GM12878 (cell line): ENCODE measurements at regions not wholly inside any gene's neighbourhood (a gene's known extent, or its start where the extent isn't known, plus 50 kb on each side); places are given as distances from the start of the nearest gene placed in this dataset.

Source experiments
- CEBPB ChIP-seq, 2 experiments: fragments of 150-350 bp in 1 of 2; IDR thresholded peaks; 2 replicates each; pipeline ENCODE4 v1.6.1; 2012 to 2014; ENCODE audit warnings: low read depth in 2 of 2, low read length in 2 of 2, borderline replicate concordance in 1 of 2, inconsistent platforms in 1 of 2
- CTCF ChIP-seq, 3 experiments: IDR thresholded peaks in 2 of 3; conservative IDR thresholded peaks in 1 of 3; 2 replicates each; pipeline ENCODE4 v1.5.1; 2011; ENCODE audit warnings: low read depth in 3 of 3, low read length in 3 of 3, mild to moderate bottlenecking in 3 of 3, control low read depth in 2 of 3, moderate library complexity in 2 of 3, inconsistent platforms in 1 of 3, mixed read lengths in 1 of 3; ENCODE audit not compliant: control insufficient read depth in 2 of 3, insufficient read depth in 1 of 3; ENCODE audit errors: extremely low read depth in 1 of 3
- GABPA ChIP-seq: IDR thresholded peaks from 2 replicates; pipeline ENCODE4 v1.6.1; 2014; ENCODE audit warnings: antibody characterized with exemption, low read depth, mild to moderate bottlenecking, inconsistent platforms
- NFIC ChIP-seq: IDR thresholded peaks from 2 replicates; pipeline ENCODE4 v1.6.1; 2012; ENCODE audit warnings: low read depth, mild to moderate bottlenecking, inconsistent platforms, low read length, moderate library complexity
- POLR2A ChIP-seq: IDR thresholded peaks from 2 replicates; pipeline ENCODE4 v1.6.1; 2011; ENCODE audit warnings: low read depth, mild to moderate bottlenecking, low read length
- POLR2AphosphoS5 ChIP-seq: IDR thresholded peaks from 2 replicates; pipeline ENCODE4 v1.6.1; 2011; ENCODE audit warnings: mild to moderate bottlenecking, low read length, inconsistent platforms

- TF ChIP-seq POLR2AphosphoS5 (no peak), CEBPB (IDR thresholded peaks at IDR 0.05; ENCODE audit: borderline replicate concordance in 1 of 2, low read depth in 2 of 2, low read length in 2 of 2) (no peak), POLR2A (no peak), GABPA (no peak), CTCF (IDR thresholded peaks at IDR 0.05 in 2 of 3, conservative IDR thresholded peaks at IDR 0.05 in 1 of 3; ENCODE audit: control insufficient read depth in 2 of 3, extremely low read depth in 1 of 3, insufficient read depth in 1 of 3, low read depth in 3 of 3, low read length in 3 of 3) (no peak), NFIC (no peak)
These were observed 52.0 kb upstream of the DDX18 start for GRCh38 chr2:117762454-117762853.
